ENCODE measurements at regions not wholly inside any gene's neighbourhood (a gene's known extent, or its start where the extent isn't known, plus 50 kb on each side); places are given as distances from the start of the nearest gene placed in this dataset.

DNA sequence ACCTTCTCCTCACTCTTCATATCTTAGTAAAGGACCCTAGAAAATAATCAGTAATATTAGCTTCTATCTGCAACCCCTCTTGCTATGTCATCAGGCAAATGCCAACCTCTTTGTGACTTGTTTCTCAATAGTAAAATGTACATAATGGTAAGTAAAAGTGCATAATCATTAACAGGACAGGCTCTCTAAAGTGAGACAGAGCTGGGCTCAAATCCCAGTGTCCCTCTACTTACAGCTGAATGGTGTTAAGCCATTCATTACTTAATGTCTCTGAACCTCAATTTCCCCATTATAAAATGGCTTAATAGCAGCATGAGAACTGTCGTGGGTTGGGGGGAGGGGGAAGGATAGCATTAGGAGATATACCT lies 62.6 kb upstream of the ATP11B start:
- DNase-seq (no peak), ATAC-seq (replicated peaks) (no peak)
- H3K4me1 Mint-ChIP-seq (ENCODE audit: low read depth in 2 of 2): no peaks in the 10 kb centered on the region
- no peak overlapping the region for H3K27ac Mint-ChIP-seq
- H3K4me3 Mint-ChIP-seq: no peak overlapping the region
- H3K36me3 Mint-ChIP-seq (ENCODE audit: insufficient read depth): no peaks in the 10 kb centered on the region
- no peaks in the 10 kb centered on the region for H3K9me3 Mint-ChIP-seq
- peaks cover 30 to 44% of the 10 kb centered on the region in 2 donors for H3K27me3 Mint-ChIP-seq

DNA sequence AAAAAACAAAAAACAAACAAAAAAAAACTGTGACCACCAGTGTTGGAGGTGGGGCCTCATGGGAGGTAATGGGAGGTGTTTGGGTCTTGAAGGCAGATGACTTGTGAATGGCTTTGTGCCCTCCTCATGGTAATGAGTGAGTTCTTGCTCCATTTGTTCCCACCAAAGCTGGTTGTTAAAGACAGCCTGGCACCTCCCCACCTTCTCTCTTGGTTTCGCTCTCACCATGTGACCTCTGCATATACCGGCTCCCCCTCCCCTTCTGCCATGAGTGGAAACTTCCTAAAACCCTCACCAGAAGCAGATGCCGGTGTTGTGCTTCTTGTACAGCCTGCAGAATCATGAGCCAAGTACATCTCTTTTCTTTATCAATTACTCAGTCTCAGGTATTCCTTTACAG lies 61.5 kb upstream of the ATP11B start:
- ATAC-seq (replicated peaks) (no peak), DNase-seq (no peak)
- no peaks in the 10 kb centered on the region for H3K9me3 Mint-ChIP-seq
- no peaks in the 10 kb centered on the region for H3K36me3 Mint-ChIP-seq (ENCODE audit: insufficient read depth)
- H3K27ac Mint-ChIP-seq: no peak overlapping the region
- H3K4me1 Mint-ChIP-seq (ENCODE audit: low read depth in 2 of 2): no peaks in the 10 kb centered on the region
- peaks cover 30 to 39% of the 10 kb centered on the region in 2 donors for H3K27me3 Mint-ChIP-seq
- H3K4me3 Mint-ChIP-seq: no peak overlapping the region

DNA sequence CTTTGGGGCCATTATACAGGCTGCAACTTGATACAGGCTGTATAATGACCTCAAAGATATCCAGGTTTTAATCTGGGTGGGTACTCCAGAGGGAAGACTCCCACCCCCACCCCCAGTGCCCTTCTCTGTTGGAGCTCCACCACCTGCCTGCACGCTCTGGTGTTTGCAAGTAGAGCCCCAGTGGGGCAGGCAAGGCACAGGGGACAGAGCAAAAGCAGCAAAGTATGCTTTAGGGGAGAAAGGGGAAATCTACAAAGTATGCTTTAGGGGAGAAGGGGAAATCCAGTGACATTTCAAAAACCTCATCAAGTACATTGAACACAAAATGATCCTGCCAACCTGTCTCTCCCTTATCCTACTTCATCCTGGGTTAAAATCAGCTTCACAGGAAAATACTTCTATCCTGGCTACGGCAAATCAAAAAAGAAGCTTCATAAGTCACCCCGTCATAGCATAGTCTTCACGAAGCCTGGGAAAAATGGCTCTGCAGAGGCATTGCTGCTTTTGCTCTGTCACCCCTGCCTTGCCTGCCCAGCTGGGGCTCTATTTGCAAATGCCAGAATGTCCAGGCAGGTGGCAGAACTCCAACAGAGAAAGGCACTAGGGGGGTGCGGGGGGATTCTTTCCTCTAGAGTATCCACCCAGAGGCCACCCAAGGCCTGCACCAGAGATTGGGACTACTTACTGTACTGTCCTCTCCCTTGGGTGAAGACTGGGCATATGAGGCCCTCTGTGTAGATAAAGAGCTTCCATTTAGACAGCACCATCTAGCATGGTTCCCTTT lies 60.9 kb upstream of the ATP11B start:
- Mint-ChIP-seq H3K27me3 (peaks cover 30 to 39% of the 10 kb centered on the region in 2 donors), H3K27ac (no peak overlapping the region), H3K9me3 (no peaks in the 10 kb centered on the region), H3K4me1 (ENCODE audit: low read depth in 2 of 2) (no peaks in the 10 kb centered on the region), H3K4me3 (no peak overlapping the region), H3K36me3 (ENCODE audit: insufficient read depth) (no peaks in the 10 kb centered on the region)
- DNase-seq: no peak
- no peak for ATAC-seq (replicated peaks)

DNA sequence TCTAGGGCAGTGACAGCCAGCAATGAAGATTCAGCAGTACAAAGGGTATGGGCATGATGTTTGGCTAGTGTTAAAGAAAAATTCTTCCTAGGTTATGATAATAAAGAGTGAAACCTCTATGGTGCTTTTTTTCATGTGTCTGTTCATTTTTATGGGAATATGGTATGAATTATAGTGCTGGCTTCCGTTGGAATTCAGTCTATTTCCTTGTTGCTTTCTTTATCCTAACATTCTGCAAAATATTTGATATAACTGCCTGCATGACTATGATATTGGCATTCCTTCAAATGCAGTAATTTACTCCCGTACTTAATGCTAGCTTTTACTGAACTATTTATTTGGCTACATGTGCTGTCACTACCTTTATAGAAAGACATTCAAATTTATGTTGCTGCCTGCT lies 57.6 kb upstream of the ATP11B start:
- Mint-ChIP-seq H3K27ac (no peak overlapping the region), H3K27me3 (peaks cover 18 to 25% of the 10 kb centered on the region in 2 donors), H3K9me3 (no peaks in the 10 kb centered on the region), H3K36me3 (ENCODE audit: insufficient read depth) (no peaks in the 10 kb centered on the region), H3K4me3 (no peak overlapping the region), H3K4me1 (ENCODE audit: low read depth in 2 of 2) (no peaks in the 10 kb centered on the region)
- ATAC-seq (replicated peaks) (no peak), DNase-seq (no peak)

DNA sequence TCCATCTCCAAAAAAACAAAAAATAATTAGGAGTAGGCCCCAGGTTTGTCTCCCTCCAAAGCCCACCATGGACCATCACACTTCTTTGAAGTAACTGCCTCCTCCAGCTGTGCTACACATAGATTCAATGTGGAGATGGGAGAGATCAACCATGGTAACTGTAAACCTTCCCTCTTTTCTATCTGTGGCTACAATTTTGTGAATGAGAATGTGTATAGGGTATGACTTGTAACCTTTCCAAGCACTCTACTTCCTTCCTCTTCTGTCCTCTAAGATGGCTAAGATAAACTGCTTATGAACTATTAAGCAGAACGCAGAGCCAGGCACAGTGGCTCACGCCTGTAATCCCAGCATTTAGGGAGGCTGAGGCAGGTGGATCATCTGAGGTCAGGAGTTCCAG lies 55.5 kb upstream of the ATP11B start:
- Mint-ChIP-seq H3K27me3 (peaks cover 12 to 18% of the 10 kb centered on the region in 2 donors), H3K36me3 (ENCODE audit: insufficient read depth) (no peaks in the 10 kb centered on the region), H3K4me1 (ENCODE audit: low read depth in 2 of 2) (no peaks in the 10 kb centered on the region), H3K27ac (no peak overlapping the region), H3K9me3 (no peaks in the 10 kb centered on the region), H3K4me3 (no peak overlapping the region)
- no peak for DNase-seq
- no peak for ATAC-seq (replicated peaks)

DNA sequence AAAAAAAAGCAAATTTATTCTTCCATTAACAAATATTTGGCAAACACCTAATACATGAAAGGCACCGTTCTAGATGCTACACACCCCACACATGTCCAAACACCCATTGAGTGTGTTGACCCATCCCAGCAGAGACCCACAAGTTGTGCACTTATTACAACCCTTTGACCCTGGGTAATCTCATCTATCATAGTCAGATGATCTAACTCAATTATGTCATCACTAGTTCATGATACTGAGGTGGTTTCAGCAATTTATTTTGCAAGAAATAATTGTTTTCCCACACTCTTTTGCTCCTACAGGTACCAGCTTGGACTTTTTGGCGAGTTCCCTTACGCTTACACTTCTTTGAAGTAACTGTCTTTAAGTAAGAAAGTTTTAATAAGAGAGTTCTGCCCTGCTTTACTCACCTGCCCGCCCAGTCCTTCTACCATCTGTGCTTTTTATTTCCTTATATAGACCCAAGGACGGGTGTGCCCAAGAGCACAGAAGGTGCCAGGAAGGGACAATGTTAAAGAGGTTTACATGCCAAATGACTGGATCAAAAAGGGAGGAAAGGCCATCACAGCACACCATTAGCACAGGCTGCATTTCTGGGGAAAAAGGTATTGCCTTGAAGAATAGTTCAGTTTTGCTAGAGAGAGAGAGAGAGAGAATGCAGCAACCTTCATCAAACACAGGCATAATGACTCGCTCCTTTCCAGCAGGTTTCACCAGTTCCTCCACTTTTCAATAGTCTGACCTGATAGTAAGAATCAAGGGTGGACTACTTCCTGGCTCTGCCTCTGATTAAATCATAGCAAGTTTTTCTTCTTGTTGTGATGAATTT lies 54.5 kb upstream of the ATP11B start:
- Mint-ChIP-seq H3K9me3 (no peaks in the 10 kb centered on the region), H3K27ac (no peak overlapping the region), H3K36me3 (ENCODE audit: insufficient read depth) (no peaks in the 10 kb centered on the region), H3K4me3 (no peak overlapping the region), H3K4me1 (ENCODE audit: low read depth in 2 of 2) (no peaks in the 10 kb centered on the region), H3K27me3 (peaks cover 11 to 17% of the 10 kb centered on the region in 2 donors)
- no peak for ATAC-seq (replicated peaks)
- no peak for DNase-seq

DNA sequence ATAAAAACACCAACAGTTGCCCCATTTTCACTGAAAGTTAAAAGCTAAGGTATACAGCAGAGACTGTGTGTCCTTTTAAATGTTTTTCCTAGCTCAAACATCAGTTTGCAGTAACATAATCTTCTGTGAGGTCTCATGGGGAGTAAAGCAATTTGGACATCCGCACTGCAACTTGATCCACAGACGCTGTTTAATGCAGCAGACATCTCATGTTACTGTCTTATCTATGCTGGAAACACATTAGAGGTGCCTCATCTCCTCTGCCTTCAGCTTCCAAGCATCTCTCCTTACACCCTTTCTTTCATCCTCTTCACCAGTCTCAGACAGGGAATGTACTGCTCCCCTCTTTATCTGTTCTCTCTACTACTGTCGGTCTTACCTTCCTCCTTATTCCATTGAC lies 53.7 kb upstream of the ATP11B start:
- Mint-ChIP-seq H3K4me3 (no peak overlapping the region), H3K27ac (no peak overlapping the region), H3K4me1 (ENCODE audit: low read depth in 2 of 2) (no peaks in the 10 kb centered on the region), H3K27me3 (peaks cover 10 to 11% of the 10 kb centered on the region in 2 donors), H3K9me3 (no peaks in the 10 kb centered on the region), H3K36me3 (ENCODE audit: insufficient read depth) (no peaks in the 10 kb centered on the region)
- ATAC-seq (replicated peaks): no peak
- no peak for DNase-seq

DNA sequence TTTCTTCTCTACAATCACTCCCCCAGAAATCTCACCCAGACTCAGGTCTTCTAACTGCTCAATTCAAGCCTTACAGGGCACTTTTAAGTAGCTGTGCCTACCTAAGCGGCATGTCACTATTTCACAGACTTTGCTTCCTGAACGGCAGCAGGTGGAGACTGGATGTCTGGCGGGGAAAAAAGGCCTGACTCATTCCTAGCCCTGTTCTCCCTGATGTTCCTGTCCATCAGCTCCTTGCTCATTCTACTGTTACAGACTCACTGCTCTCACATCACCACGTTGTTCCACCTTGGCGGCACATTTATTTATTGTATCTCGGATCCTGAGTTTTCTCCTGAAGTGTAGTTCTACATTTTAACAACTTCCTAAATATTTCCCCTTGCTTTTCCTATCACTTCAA lies 52.6 kb upstream of the ATP11B start:
- Mint-ChIP-seq H3K4me3 (no peak overlapping the region), H3K36me3 (ENCODE audit: insufficient read depth) (no peaks in the 10 kb centered on the region), H3K27ac (no peak overlapping the region), H3K4me1 (ENCODE audit: low read depth in 2 of 2) (no peaks in the 10 kb centered on the region), H3K9me3 (no peaks in the 10 kb centered on the region), H3K27me3 (peaks cover 10 to 11% of the 10 kb centered on the region in 2 donors)
- ATAC-seq (replicated peaks): no peak
- no peak for DNase-seq

DNA sequence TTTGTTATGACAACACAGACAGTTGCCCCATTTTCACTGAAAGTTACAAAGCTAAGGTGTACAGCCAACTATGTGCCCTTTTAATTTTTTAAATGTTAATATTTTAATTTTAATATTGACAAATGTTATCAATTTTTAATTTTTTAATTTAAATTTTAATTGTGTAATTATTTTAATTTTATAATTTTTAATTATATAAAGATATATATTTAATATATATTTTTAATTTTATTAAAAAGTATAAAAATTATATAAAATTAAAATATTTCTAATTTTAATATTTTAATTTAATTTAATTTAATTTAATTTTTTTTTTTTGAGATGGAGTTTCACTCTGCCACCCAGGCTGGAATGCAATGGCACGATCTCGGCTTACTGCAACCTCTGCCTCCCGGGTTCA lies 52.1 kb upstream of the ATP11B start:
- peaks cover 10 to 11% of the 10 kb centered on the region in 2 donors for H3K27me3 Mint-ChIP-seq
- H3K4me3 Mint-ChIP-seq: no peak overlapping the region
- H3K27ac Mint-ChIP-seq: no peak overlapping the region
- no peaks in the 10 kb centered on the region for H3K36me3 Mint-ChIP-seq (ENCODE audit: insufficient read depth)
- no peaks in the 10 kb centered on the region for H3K9me3 Mint-ChIP-seq
- ATAC-seq (replicated peaks) (no peak), DNase-seq (no peak)
- no peaks in the 10 kb centered on the region for H3K4me1 Mint-ChIP-seq (ENCODE audit: low read depth in 2 of 2)

All from effector memory CD8-positive, alpha-beta T cell (primary cell).